MM.1S (cell line): ENCODE measurements at regions not wholly inside any gene's neighbourhood (a gene's known extent, or its start where the extent isn't known, plus 50 kb on each side); places are given as distances from the start of the nearest gene placed in this dataset.

ENCODE experiments used
- EZH2 ChIP-seq: fragments of 300-600 bp; sonication (generic); optimal IDR thresholded peaks from 2 replicates; pipeline ENCODE3; 2017; ENCODE audit warnings: low read depth, mild to moderate bottlenecking, antibody characterized with exemption, low read length, mixed read lengths
- TF ChIP-seq, protein P1 (sequence below): fragments of 300-600 bp; sonication (generic); IDR thresholded peaks from 2 replicates; pipeline ENCODE4 v1.5.1; 2016; ENCODE audit warnings: antibody characterized with exemption, low read length, mixed read lengths

DNA sequence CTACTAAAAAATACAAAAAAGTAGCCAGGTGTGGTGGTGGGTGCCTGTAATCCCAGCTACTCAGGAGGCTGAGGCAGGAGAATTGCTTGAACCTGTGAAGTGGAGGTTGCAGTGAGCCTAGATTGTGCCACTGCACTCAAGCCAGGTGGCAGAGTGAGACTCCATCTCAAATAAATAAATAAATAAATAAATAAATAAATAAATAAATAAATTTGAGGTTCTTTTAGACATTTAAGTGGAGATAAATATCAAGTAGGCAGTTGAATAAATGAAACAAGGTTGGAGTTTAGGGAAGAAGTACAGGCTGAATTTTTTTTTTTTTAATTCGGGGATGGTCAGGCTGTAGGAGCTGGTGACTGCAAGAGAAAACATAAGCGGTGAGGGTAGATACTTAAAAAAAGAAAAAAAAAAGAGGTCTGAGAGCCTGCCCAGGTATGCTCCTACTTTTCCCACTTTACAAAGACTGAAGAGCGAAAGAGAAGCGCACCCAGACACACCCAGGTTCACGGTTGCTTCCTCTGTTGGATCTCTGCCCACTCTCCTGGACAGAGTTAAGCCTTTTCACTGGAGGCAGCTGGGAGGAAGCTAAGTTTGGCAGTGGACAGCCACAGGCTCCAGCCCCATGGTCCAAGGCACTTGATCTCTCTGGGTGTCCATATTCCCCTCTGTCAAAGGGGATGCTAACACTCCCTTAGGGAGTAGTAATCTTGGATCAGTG lies 100.9 kb upstream of the PRDM1 start:
- TF ChIP-seq, protein P1, sequence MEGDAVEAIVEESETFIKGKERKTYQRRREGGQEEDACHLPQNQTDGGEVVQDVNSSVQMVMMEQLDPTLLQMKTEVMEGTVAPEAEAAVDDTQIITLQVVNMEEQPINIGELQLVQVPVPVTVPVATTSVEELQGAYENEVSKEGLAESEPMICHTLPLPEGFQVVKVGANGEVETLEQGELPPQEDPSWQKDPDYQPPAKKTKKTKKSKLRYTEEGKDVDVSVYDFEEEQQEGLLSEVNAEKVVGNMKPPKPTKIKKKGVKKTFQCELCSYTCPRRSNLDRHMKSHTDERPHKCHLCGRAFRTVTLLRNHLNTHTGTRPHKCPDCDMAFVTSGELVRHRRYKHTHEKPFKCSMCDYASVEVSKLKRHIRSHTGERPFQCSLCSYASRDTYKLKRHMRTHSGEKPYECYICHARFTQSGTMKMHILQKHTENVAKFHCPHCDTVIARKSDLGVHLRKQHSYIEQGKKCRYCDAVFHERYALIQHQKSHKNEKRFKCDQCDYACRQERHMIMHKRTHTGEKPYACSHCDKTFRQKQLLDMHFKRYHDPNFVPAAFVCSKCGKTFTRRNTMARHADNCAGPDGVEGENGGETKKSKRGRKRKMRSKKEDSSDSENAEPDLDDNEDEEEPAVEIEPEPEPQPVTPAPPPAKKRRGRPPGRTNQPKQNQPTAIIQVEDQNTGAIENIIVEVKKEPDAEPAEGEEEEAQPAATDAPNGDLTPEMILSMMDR, result no peak
- TF ChIP-seq EZH2, result no peak
